GM12878 (cell line): ENCODE measurements at regions not wholly inside any gene's neighbourhood (a gene's known extent, or its start where the extent isn't known, plus 50 kb on each side); places are given as distances from the start of the nearest gene placed in this dataset.

Experiments used
- ATAC-seq: fragments of 200-7000 bp; cut with Tn5 transposase; 3 replicates; pipeline ENCODE4 v1.9.1; 2020; ENCODE audit warnings: mild to moderate bottlenecking, moderate library complexity
- BruUV-seq: library from RNA; stranded (reverse); fragments of 400-500 nt; replicated peaks from 2 replicates; lab custom pipeline; 2021; lab: Mats Ljungman, UMichigan
- CTCF ChIA-PET: fragments of 300-600 bp; sonication (Branson Sonifier 250); formaldehyde crosslinking; extraction: SDS; loops from one replicate; lab custom pipeline; 2021; ENCODE audit warnings: inconsistent platforms; lab: Yijun Ruan, JAX
- POLR2A ChIA-PET: fragments of 350-600 bp; formaldehyde crosslinking; extraction: SDS; loops from one replicate; lab custom pipeline; 2021; ENCODE audit warnings: inconsistent platforms; lab: Charles Lee
- RAD21 ChIA-PET: fragments of 300-600 bp; sonication (Branson Sonifier 250); formaldehyde crosslinking; loops from one replicate; lab custom pipeline; 2023; ENCODE audit warnings: antibody characterized with exemption; ENCODE audit not compliant: unreplicated experiment; lab: Charles Lee
- SMC1A ChIA-PET: fragments of 300-600 bp; sonication (Branson Sonifier 250); formaldehyde crosslinking; loops from one replicate; lab custom pipeline; 2023; ENCODE audit not compliant: unreplicated experiment, uncharacterized antibody; lab: Charles Lee
- DNase-seq: peaks from one replicate; pipeline ENCODE4 v3.0.0-alpha.2; 2011; ENCODE audit warnings: low read depth, low spot score
- FAIRE-seq: peaks from 3 replicates; lab custom pipeline; 2011; peaks lifted over from hg19 to GRCh38; lab: Jason Lieb, UNC
- H2AFZ ChIP-seq: 2 replicates; pipeline ENCODE4 v1.6.0; 2011; ENCODE audit warnings: low read depth, low read length, control low read depth; ENCODE audit not compliant: control insufficient read depth
- H3K27ac ChIP-seq: 2 replicates; pipeline ENCODE4 v1.5.1; 2011; ENCODE audit warnings: control low read depth; ENCODE audit not compliant: control insufficient read depth, insufficient read depth
- H3K27me3 ChIP-seq, 2 experiments: replicated peaks in 1 of 2; 2 replicates each; pipeline versions ENCODE4 v1.6.0 to v1.6.1; 2011; ENCODE audit warnings: low read length in 1 of 2; ENCODE audit not compliant: control insufficient read depth in 2 of 2, insufficient read depth in 2 of 2
- H3K36me3 ChIP-seq, 2 experiments: 2 replicates each; pipeline ENCODE4 v1.5.1; 2011; ENCODE audit warnings: low read length in 1 of 2; ENCODE audit not compliant: control insufficient read depth in 2 of 2, insufficient read depth in 2 of 2
- H3K4me1 ChIP-seq: 2 replicates; pipeline ENCODE4 v1.6.1; 2011; ENCODE audit warnings: mild to moderate bottlenecking, low read length, moderate library complexity, mixed read lengths; ENCODE audit not compliant: control insufficient read depth, insufficient read depth
- H3K4me2 ChIP-seq: 2 replicates; pipeline ENCODE4 v1.6.0; 2011; ENCODE audit warnings: control low read depth; ENCODE audit not compliant: control insufficient read depth, insufficient read depth
- H3K4me3 ChIP-seq: fragments of 200-600 bp; sonication (generic); 2 replicates; pipeline ENCODE4 v1.5.1; 2016
- H3K79me2 ChIP-seq: 2 replicates; pipeline ENCODE4 v1.6.0; 2011; ENCODE audit warnings: low read length; ENCODE audit not compliant: control insufficient read depth, insufficient read depth
- H3K9ac ChIP-seq: 2 replicates; pipeline ENCODE4 v1.8.0; 2011; ENCODE audit warnings: low read length, control low read depth, mixed read lengths; ENCODE audit not compliant: control insufficient read depth, insufficient read depth
- H3K9me3 ChIP-seq: replicated peaks from 3 replicates; pipeline ENCODE4 v1.5.1; 2011; ENCODE audit warnings: mild to moderate bottlenecking, low read length; ENCODE audit not compliant: control insufficient read depth, insufficient read depth
- H4K20me1 ChIP-seq: 2 replicates; pipeline ENCODE4 v1.6.0; 2011; ENCODE audit not compliant: control insufficient read depth, insufficient read depth
- ASH2L ChIP-seq: fragments of 300-600, 200-600 bp; sonication (generic); IDR thresholded peaks from 2 replicates; pipeline ENCODE4 v1.6.1; 2017; ENCODE audit warnings: low read depth, mild to moderate bottlenecking, borderline replicate concordance
- EGR1 ChIP-seq, 2 experiments: IDR thresholded peaks; 1 replicate in 1 of 2; 2 replicates in 1 of 2; pipeline ENCODE4 v1.6.1; 2011 to 2012; ENCODE audit warnings: low read depth in 2 of 2, low read length in 2 of 2, borderline replicate concordance in 1 of 2, mild to moderate bottlenecking in 1 of 2, moderate library complexity in 1 of 2
- IRF5 ChIP-seq: fragments of 450-650 bp; IDR thresholded peaks from 2 replicates; pipeline ENCODE4 v1.6.1; 2017; ENCODE audit warnings: borderline replicate concordance
- MYC ChIP-seq: IDR thresholded peaks from 2 replicates; pipeline ENCODE4 v1.6.1; 2011; ENCODE audit warnings: mild to moderate bottlenecking, low read length, moderate library complexity, inconsistent platforms; ENCODE audit not compliant: insufficient read depth, insufficient replicate concordance, insufficient read length, severe bottlenecking
- SREBF2 ChIP-seq: IDR thresholded peaks from 2 replicates; pipeline ENCODE4 v1.6.1; 2012; ENCODE audit warnings: mild to moderate bottlenecking, low read length
- TCF7 ChIP-seq: IDR thresholded peaks from 2 replicates; pipeline ENCODE4 v1.6.1; 2014; ENCODE audit warnings: antibody characterized with exemption, borderline replicate concordance
- YBX1 ChIP-seq: fragments of 450-650 bp; IDR thresholded peaks from 2 replicates; pipeline ENCODE4 v1.6.1; 2016; ENCODE audit warnings: antibody characterized with exemption
- ZBTB11 ChIP-seq: fragments of 450-650 bp; formaldehyde crosslinking; IDR thresholded peaks from 2 replicates; pipeline ENCODE4 v1.5.0; 2022; ENCODE audit warnings: mild to moderate bottlenecking, missing genetic modification characterization
- ZBTB40 ChIP-seq: fragments of 450-650 bp; IDR thresholded peaks from 2 replicates; pipeline ENCODE4 v1.6.1; 2016; ENCODE audit warnings: mild to moderate bottlenecking, moderate library complexity, borderline replicate concordance
- whole genome bisulfite sequencing: methylation state at CpG from one replicate; pipeline ENCODE4 v1.1.6; 2016; ENCODE audit warnings: low lambda C conversion rate; ENCODE audit not compliant: insufficient replicate concordance, insufficient coverage; ENCODE audit errors: missing lambda C conversion rate; 5-methylcytosine and 5-hydroxymethylcytosine counted together
- in situ Hi-C: fragments of 300-500 bp; cut with MboI; formaldehyde crosslinking; loops from 9 replicates; pipeline ENCODE4 v1.14.3; 2018; ENCODE audit warnings: mixed read lengths
- intact Hi-C: fragments of 100-400 bp; cut with micrococcal nuclease; formaldehyde crosslinking; loops from one replicate; pipeline ENCODE4 v1.14.2; 2022; ENCODE audit not compliant: unreplicated experiment

- in situ Hi-C loops (no loop called here), intact Hi-C loops (no loop called here)
- Histone ChIP-seq H4K20me1 (no peaks in the 10 kb centered on the region), H3K9me3 (no peaks in the 10 kb centered on the region; the same call in 2 of the 3 replicates), H3K9ac (no peak overlapping the region), H3K4me3 (no peak overlapping the region), H3K79me2 (no peaks in the 10 kb centered on the region), H2AFZ (no peak overlapping the region), H3K36me3 (no peaks in the 10 kb centered on the region), H3K4me1 (peaks cover 8% of the 10 kb centered on the region; the same call in 1 of the 2 replicates), H3K27ac (no peak overlapping the region), H3K4me2 (no peak overlapping the region), H3K27me3 (no peaks in the 10 kb centered on the region)
- no peak for ATAC-seq
- SMC1A ChIA-PET = interaction anchor here (1.2 kb wide), 1 partner anchor 121 kb away, joined by 4 read pairs; no protein-coding TSS in a partner anchor
- no peak for TF ChIP-seq EGR1 (IDR thresholded peaks at IDR 0.05; ENCODE audit: borderline replicate concordance in 1 of 2, low read depth in 2 of 2, low read length in 2 of 2)
- no peak for TF ChIP-seq ZBTB40
- TF ChIP-seq IRF5 = no peak
- no peak for TF ChIP-seq YBX1
- TF ChIP-seq ASH2L = no peak
- TF ChIP-seq MYC = no peak
- TF ChIP-seq SREBF2 = no peak
- no peak for TF ChIP-seq ZBTB11 (CRISPR knock-in tag)
- no peak for TF ChIP-seq TCF7
- RAD21 ChIA-PET = no interaction called here
- POLR2A ChIA-PET = interaction anchor here (0.7 kb wide), 1 partner anchor 171 kb away, joined by 3 read pairs; no protein-coding TSS in a partner anchor
- CTCF ChIA-PET = interaction anchor here (0.6 kb wide), 1 partner anchor 136 kb away, joined by 3 read pairs; no protein-coding TSS in a partner anchor
- no peak for DNase-seq
- no peak for FAIRE-seq
- 76% methylated on average over 5 of the region's 5 CpGs for WGBS
- no TSS peak for BruUV-seq
Observed at GRCh38 chr5:53825016-53825415, 264.6 kb downstream of the NDUFS4 start.
